Gastrocnemius medialis (tissue), 4 donors: ENCODE measurements at regions not wholly inside any gene's neighbourhood (a gene's known extent, or its start where the extent isn't known, plus 50 kb on each side); places are given as distances from the start of the nearest gene placed in this dataset.

Experiments
- POLR2A ChIP-seq, 2 donors: fragments of 450-650 bp; IDR thresholded peaks; one replicate each; pipeline ENCODE4 v1.6.1; 2017; ENCODE audit warnings: antibody characterized with exemption in 2 of 2, mild to moderate bottlenecking in 2 of 2, moderate library complexity in 2 of 2
- TF ChIP-seq, protein P1 (sequence below), 5 experiments: fragments of 450-650 bp in 3 of 5; fragments of 200-600 bp in 2 of 5; sonication (generic) in 2 of 5; IDR thresholded peaks in 4 of 5; conservative IDR thresholded peaks in 1 of 5; 1 replicate in 4 of 5; 2 replicates in 1 of 5; pipeline ENCODE4 v1.5.1; 2016 to 2019; ENCODE audit warnings: antibody characterized with exemption in 5 of 5, mild to moderate bottlenecking in 3 of 5, moderate library complexity in 3 of 5

DNA sequence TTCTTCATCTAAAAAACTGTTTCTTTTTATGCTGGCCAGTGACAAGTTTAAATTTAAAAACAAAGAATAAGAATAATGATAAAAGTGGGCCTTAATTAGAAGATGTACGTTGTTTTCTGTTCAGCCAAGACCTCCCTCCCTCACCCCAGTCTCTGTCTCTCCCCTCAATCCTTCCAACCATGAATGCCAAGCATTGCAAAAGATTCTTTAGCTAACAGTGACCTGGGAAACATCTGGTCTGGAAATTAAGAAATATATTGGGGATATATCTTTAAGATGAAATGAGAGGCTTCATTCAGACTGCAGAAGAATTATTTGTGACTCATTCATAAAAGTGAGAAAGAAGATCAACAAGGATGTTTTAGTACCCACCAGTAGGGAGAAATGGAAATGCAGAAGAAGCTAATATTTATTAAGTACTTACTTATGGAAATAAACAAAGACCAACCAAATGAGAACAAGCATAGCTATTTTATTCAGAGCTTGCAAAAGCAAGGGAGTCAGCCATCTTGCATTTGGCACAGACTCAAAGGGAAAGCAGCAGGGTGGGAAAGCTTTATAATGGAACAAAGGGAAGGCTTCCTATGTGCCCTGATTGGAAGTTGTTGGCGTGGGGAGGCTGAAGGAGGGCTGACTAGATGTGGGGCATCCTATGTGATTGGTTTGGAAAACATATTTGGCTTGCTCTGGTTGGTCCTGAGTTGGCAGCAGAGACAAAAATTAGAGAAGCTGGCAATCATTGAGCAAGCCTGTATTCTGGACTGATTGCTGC lies 595.4 kb upstream of the GHITM start:
- TF ChIP-seq, protein P1, sequence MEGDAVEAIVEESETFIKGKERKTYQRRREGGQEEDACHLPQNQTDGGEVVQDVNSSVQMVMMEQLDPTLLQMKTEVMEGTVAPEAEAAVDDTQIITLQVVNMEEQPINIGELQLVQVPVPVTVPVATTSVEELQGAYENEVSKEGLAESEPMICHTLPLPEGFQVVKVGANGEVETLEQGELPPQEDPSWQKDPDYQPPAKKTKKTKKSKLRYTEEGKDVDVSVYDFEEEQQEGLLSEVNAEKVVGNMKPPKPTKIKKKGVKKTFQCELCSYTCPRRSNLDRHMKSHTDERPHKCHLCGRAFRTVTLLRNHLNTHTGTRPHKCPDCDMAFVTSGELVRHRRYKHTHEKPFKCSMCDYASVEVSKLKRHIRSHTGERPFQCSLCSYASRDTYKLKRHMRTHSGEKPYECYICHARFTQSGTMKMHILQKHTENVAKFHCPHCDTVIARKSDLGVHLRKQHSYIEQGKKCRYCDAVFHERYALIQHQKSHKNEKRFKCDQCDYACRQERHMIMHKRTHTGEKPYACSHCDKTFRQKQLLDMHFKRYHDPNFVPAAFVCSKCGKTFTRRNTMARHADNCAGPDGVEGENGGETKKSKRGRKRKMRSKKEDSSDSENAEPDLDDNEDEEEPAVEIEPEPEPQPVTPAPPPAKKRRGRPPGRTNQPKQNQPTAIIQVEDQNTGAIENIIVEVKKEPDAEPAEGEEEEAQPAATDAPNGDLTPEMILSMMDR (IDR thresholded peaks at IDR 0.05 in 4 of 5, conservative IDR thresholded peaks at IDR 0.05 in 1 of 5), result no peak
- TF ChIP-seq POLR2A (IDR thresholded peaks at IDR 0.05), result no peak
